Activated CD8-positive, alpha-beta T cell treated with anti-CD3 and anti-CD28 coated beads for 36 hours (primary cell): ENCODE measurements at regions not wholly inside any gene's neighbourhood (a gene's known extent, or its start where the extent isn't known, plus 50 kb on each side); places are given as distances from the start of the nearest gene placed in this dataset.

Experiments used
- ATAC-seq: fragments of 200-7000 bp; cut with Tn5 transposase; one replicate; pipeline ENCODE4 v1.10.0; 2021; ENCODE audit warnings: mild to moderate bottlenecking, moderate library complexity
- CTCF ChIA-PET: fragments of 350-600 bp; sonication (Branson Sonifier 250); formaldehyde crosslinking; loops from one replicate; lab custom pipeline; 2021; ENCODE audit warnings: antibody characterized with exemption; lab: Charles Lee
- POLR2A ChIA-PET: fragments of 350-600 bp; sonication (Branson Sonifier 250); formaldehyde crosslinking; loops from one replicate; lab custom pipeline; 2021; ENCODE audit warnings: antibody characterized with exemption; lab: Charles Lee
- DNase-seq: peaks from one replicate; pipeline ENCODE4 v3.0.0-alpha.2; 2020
- H3K27ac Mint-ChIP-seq: one replicate; pipeline ENCODE4 v1.8.0; 2021; ENCODE audit warnings: mild to moderate bottlenecking, mixed read lengths
- H3K27me3 Mint-ChIP-seq: one replicate; pipeline ENCODE4 v1.8.0; 2021; ENCODE audit warnings: mixed read lengths
- H3K36me3 Mint-ChIP-seq: one replicate; pipeline ENCODE4 v1.8.0; 2021; ENCODE audit warnings: low read depth, mixed read lengths
- H3K4me1 Mint-ChIP-seq: one replicate; pipeline ENCODE4 v1.8.0; 2021; ENCODE audit warnings: low read depth, mixed read lengths
- H3K4me3 Mint-ChIP-seq: one replicate; pipeline ENCODE4 v1.8.0; 2021; ENCODE audit warnings: mild to moderate bottlenecking, moderate library complexity, mixed read lengths
- H3K9me3 Mint-ChIP-seq: one replicate; pipeline ENCODE4 v1.8.0; 2021; ENCODE audit warnings: mixed read lengths
- intact Hi-C: fragments of 100-400 bp; cut with micrococcal nuclease; formaldehyde crosslinking; loops from one replicate; pipeline ENCODE4 v1.10.0; 2022
- TF ChIP-seq, protein P1 (sequence below): fragments of 200-600 bp; IDR thresholded peaks from one replicate; pipeline ENCODE4 v1.8.0; 2022; ENCODE audit warnings: antibody characterized with exemption, mild to moderate bottlenecking

DNA sequence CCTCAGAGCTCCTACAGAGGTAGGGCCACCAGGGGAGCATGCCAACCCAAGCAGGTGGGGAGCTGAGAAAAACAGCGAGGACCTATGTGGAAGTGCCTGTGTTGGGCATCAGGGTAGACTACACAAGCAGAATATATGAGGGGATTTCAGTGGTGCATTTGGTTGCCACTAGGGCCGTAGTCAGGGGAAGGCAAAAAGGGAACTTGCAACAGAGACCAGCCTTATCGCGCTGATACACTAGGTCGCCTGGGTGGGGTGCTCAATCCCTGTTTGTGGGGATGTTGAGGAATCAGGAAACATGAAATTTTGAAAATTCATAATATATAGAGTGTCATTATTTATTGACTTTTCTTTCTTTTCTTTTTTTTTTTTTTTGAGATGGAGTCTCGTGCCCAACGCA lies 370.9 kb upstream of the PRR16 start:
- POLR2A ChIA-PET = no interaction called here

DNA sequence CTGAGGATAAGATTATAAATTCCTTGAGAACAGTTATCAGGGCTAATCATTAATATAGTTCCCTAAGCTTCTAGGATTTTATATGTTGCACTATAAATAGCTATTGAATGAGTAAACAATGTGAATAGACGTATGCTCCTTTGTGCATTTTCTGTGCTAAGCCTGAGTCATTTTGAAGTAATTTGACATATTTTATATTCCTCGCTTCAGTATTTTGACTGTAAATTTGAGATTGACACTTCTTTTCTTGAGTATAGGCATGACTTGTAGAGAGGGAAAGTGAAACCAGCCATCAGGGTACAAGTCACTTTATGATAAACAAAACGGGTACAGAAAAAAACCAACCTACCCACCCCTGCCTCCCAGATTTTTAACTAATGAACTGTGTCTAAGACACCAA lies 367.7 kb upstream of the PRR16 start:
- intact Hi-C loops = no loop called here
- no peak for DNase-seq
- H3K27me3 Mint-ChIP-seq = no peaks in the 10 kb centered on the region
- no peak for ATAC-seq
- no peaks in the 10 kb centered on the region for H3K9me3 Mint-ChIP-seq
- TF ChIP-seq, protein P1, sequence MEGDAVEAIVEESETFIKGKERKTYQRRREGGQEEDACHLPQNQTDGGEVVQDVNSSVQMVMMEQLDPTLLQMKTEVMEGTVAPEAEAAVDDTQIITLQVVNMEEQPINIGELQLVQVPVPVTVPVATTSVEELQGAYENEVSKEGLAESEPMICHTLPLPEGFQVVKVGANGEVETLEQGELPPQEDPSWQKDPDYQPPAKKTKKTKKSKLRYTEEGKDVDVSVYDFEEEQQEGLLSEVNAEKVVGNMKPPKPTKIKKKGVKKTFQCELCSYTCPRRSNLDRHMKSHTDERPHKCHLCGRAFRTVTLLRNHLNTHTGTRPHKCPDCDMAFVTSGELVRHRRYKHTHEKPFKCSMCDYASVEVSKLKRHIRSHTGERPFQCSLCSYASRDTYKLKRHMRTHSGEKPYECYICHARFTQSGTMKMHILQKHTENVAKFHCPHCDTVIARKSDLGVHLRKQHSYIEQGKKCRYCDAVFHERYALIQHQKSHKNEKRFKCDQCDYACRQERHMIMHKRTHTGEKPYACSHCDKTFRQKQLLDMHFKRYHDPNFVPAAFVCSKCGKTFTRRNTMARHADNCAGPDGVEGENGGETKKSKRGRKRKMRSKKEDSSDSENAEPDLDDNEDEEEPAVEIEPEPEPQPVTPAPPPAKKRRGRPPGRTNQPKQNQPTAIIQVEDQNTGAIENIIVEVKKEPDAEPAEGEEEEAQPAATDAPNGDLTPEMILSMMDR = no peak
- no peak overlapping the region for H3K4me3 Mint-ChIP-seq
- no peak overlapping the region for H3K27ac Mint-ChIP-seq
- ChIA-PET CTCF (no interaction called here), POLR2A (no interaction called here)
- H3K36me3 Mint-ChIP-seq = no peaks in the 10 kb centered on the region
- no peaks in the 10 kb centered on the region for H3K4me1 Mint-ChIP-seq

More for the DNA sequence above, 370.9 kb upstream of the PRR16 start:
- ATAC-seq (no peak), DNase-seq (no peak)
- Mint-ChIP-seq H3K4me3 (no peak overlapping the region), H3K27ac (no peak overlapping the region), H3K9me3 (no peaks in the 10 kb centered on the region), H3K27me3 (no peaks in the 10 kb centered on the region), H3K4me1 (peaks cover 4% of the 10 kb centered on the region), H3K36me3 (no peaks in the 10 kb centered on the region)
- CTCF ChIA-PET = no interaction called here
- TF ChIP-seq, protein P1 = no peak
- intact Hi-C loops = no loop called here

DNA sequence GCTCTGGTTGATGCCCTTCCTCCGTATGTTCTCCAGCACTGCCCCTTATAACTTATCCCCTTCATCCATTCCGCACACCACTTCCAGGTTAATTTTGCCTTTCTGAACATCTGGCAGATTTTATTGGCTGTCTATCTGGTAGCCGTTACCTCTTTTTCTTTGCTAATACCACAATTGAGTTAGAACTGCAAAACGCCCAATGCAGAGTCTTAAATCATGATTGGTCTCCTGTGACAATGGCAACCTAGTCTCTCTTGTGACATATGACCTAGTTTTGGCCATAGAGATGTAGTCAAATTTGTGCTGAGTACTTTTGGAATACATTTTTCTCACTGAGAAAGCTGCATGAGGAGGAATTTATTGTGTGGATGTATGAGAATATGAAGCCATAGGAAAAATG lies 365.7 kb upstream of the PRR16 start:
- ATAC-seq = no peak
- H3K36me3 Mint-ChIP-seq = no peaks in the 10 kb centered on the region
- no peak overlapping the region for H3K4me3 Mint-ChIP-seq
- H3K27me3 Mint-ChIP-seq = no peaks in the 10 kb centered on the region
- no peak for DNase-seq
- no peaks in the 10 kb centered on the region for H3K9me3 Mint-ChIP-seq
- H3K4me1 Mint-ChIP-seq = no peaks in the 10 kb centered on the region
- H3K27ac Mint-ChIP-seq = no peak overlapping the region
- POLR2A ChIA-PET = no interaction called here
- CTCF ChIA-PET = no interaction called here
- TF ChIP-seq, protein P1 = no peak
- intact Hi-C loops = no loop called here

DNA sequence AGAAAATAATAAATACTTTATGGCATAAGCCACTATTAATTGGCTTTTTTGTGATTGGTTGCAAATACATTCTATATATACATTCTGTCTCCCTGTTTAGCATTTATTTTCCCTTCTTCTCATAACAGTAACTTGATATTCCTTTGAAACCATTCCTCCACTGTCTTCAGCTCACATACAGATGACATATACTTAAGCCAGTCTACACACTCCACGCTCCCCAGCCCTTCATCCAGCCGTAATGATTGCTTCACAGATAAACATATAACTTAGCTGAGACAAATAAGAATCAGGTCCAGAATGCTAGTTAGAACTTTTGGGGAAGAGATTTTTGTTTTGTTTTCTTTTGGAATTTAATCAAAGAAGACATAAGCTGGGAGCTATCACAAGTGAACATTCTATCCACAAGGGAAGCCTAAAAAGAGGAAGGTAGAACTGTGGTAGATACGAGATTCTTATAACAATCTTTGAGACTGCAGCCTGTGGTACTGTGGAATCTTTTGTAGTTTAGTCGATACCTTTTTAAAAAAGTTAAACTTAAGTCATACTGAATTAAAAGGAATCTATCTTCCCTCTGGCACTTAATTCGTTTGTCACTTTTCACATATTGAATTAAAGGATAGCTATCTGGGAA lies 365.1 kb upstream of the PRR16 start:
- H3K27ac Mint-ChIP-seq = no peak overlapping the region
- no peak overlapping the region for H3K4me3 Mint-ChIP-seq
- no peaks in the 10 kb centered on the region for H3K27me3 Mint-ChIP-seq
- TF ChIP-seq, protein P1 = no peak
- DNase-seq (no peak), ATAC-seq (no peak)
- H3K36me3 Mint-ChIP-seq = no peaks in the 10 kb centered on the region
- ChIA-PET CTCF (no interaction called here), POLR2A (no interaction called here)
- no peaks in the 10 kb centered on the region for H3K4me1 Mint-ChIP-seq
- intact Hi-C loops = no loop called here
- no peaks in the 10 kb centered on the region for H3K9me3 Mint-ChIP-seq

DNA sequence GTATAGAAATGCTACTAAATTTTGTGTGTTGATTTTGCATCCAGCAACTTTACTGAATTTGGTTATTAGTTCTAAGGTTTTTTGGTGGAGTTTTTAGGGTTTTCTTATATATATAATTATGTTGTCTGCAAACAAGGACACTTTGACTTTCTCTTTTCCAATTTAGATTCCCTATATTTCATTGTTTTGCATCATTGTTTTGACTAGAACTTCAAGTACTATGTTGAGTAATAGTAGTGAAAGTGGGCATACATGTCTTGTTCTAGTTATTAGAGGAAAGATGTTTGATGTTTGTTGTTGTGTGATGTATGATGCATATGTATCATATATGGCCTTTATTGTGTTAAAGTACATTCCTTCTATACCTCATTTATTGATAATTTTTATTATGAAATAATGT lies 362.3 kb upstream of the PRR16 start:
- intact Hi-C loops = no loop called here
- ChIA-PET CTCF (no interaction called here), POLR2A (no interaction called here)
- H3K27ac Mint-ChIP-seq = no peak overlapping the region
- H3K9me3 Mint-ChIP-seq = no peaks in the 10 kb centered on the region
- DNase-seq (no peak), ATAC-seq (no peak)
- H3K4me1 Mint-ChIP-seq = no peaks in the 10 kb centered on the region
- TF ChIP-seq, protein P1 = no peak
- no peak overlapping the region for H3K4me3 Mint-ChIP-seq
- no peaks in the 10 kb centered on the region for H3K27me3 Mint-ChIP-seq
- H3K36me3 Mint-ChIP-seq = no peaks in the 10 kb centered on the region
